ENCODE measurements at regions not wholly inside any gene's neighbourhood (a gene's known extent, or its start where the extent isn't known, plus 50 kb on each side); places are given as distances from the start of the nearest gene placed in this dataset.

DNA sequence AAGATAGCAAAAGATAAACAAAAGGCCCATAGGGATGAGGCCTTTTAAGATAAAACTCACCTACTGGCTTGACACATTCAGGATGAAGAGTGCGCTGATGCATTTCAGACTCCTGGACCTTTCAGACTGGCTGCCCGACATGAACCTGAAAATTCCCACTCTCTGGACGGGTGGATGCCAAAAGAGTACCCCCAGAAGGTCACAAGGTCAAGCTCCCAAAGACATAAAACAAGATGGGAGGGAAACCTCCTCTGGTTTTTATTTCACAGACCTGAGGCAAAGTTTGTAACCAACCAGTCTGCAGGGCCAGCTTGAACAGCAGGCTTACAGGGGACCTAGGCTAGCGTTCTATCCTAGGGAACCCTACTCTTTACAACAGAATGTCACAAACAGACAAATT, 123.2 kb upstream of the GC start:
- TF ChIP-seq POLR2A (IDR thresholded peaks at IDR 0.05; ENCODE audit: low read length) (no peak), GATA1 (IDR thresholded peaks at IDR 0.05; ENCODE audit: low read depth, low read length) (no peak)
